Esophagus squamous epithelium (tissue), 5 donors: ENCODE measurements at regions not wholly inside any gene's neighbourhood (a gene's known extent, or its start where the extent isn't known, plus 50 kb on each side); places are given as distances from the start of the nearest gene placed in this dataset.
A peak's percentile ranks its signal among the peaks of the same experiment; 100 is the strongest.
"Not testable (repeated sequence)": the region's sequence is repeated elsewhere in the genome, so short reads cannot be mapped to it uniquely, and the experiment has no call there.

Source experiments
- DNase-seq: peaks from one replicate; lab custom pipeline; 2025; lab: John Stamatoyannopoulos, UW
- H3K27ac ChIP-seq, 4 donors: fragments of 200-600 bp; sonication (generic); one replicate each; pipeline ENCODE4 v1.5.1; 2016 to 2019; ENCODE audit warnings: mild to moderate bottlenecking in 1 of 4
- H3K27me3 ChIP-seq, 4 donors: fragments of 200-600 bp; sonication (generic); 1 replicate in 3 of 4; 2 replicates in 1 of 4; pipeline versions ENCODE4 v1.5.1 to v1.6.0; 2017 to 2021; ENCODE audit warnings: antibody characterized with exemption in 1 of 4
- H3K36me3 ChIP-seq, 3 donors: fragments of 200-600 bp; sonication (generic); one replicate each; pipeline ENCODE4 v1.5.1; 2016 to 2019
- H3K4me1 ChIP-seq, 3 donors: fragments of 200-600 bp; sonication (generic); one replicate each; pipeline ENCODE4 v1.5.1; 2017 to 2019
- H3K4me3 ChIP-seq, 4 donors: fragments of 200-600 bp; sonication (generic); 1 replicate in 3 of 4; 2 replicates in 1 of 4; pipeline ENCODE4 v1.5.1; 2016 to 2019; ENCODE audit warnings: mild to moderate bottlenecking in 2 of 4, moderate library complexity in 1 of 4
- H3K9me3 ChIP-seq, 3 donors: fragments of 200-600 bp; sonication (generic); one replicate each; pipeline ENCODE4 v1.5.1; 2016 to 2019
- POLR2A ChIP-seq, 4 donors: fragments of 450-650 bp; IDR thresholded peaks; one replicate each; pipeline ENCODE4 v1.6.1; 2017; ENCODE audit warnings: antibody characterized with exemption in 4 of 4, mild to moderate bottlenecking in 4 of 4, moderate library complexity in 3 of 4
- WGBS, 2 donors: methylation state at CpG; one replicate each; pipeline ENCODE4 v1.1.5; 2018; 5-methylcytosine and 5-hydroxymethylcytosine counted together
- intact Hi-C: fragments of 100-400 bp; cut with DNase I; formaldehyde crosslinking; loops from one replicate; pipeline ENCODE4 v1.15.0; 2022
- TF ChIP-seq, protein P1 (sequence below), 6 experiments: fragments of 450-650 bp in 4 of 6; fragments of 200-600 bp in 2 of 6; sonication (generic) in 2 of 6; IDR thresholded peaks; one replicate each; pipeline ENCODE4 v1.5.1; 2016 to 2019; ENCODE audit warnings: antibody characterized with exemption in 6 of 6, mild to moderate bottlenecking in 4 of 6, moderate library complexity in 4 of 6
- donor health status: DM: yes; HTN: yes; CAD: no.

DNA sequence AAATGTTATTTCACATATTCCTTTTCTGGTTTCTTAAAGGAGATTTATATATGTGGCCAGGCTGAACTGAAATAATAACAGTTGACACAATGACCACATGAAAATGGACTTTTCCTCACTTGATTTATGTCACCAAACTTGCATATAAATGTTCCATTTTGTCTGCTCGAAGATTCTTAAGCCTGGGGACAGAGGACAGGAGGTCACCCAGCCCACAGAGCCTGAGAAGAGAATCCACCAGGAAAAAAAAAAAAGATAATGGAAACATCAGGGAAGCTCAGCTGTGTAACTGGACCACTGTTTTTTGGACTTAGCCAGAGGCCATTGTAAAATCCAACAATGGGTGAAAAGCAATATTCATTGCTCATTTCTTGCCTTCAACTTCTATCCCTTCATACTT lies 359.0 kb upstream of the FGF16 start:
- no peak overlapping the region for H3K4me3 ChIP-seq
- no peaks in the 10 kb centered on the region for H3K36me3 ChIP-seq
- TF ChIP-seq, protein P1, sequence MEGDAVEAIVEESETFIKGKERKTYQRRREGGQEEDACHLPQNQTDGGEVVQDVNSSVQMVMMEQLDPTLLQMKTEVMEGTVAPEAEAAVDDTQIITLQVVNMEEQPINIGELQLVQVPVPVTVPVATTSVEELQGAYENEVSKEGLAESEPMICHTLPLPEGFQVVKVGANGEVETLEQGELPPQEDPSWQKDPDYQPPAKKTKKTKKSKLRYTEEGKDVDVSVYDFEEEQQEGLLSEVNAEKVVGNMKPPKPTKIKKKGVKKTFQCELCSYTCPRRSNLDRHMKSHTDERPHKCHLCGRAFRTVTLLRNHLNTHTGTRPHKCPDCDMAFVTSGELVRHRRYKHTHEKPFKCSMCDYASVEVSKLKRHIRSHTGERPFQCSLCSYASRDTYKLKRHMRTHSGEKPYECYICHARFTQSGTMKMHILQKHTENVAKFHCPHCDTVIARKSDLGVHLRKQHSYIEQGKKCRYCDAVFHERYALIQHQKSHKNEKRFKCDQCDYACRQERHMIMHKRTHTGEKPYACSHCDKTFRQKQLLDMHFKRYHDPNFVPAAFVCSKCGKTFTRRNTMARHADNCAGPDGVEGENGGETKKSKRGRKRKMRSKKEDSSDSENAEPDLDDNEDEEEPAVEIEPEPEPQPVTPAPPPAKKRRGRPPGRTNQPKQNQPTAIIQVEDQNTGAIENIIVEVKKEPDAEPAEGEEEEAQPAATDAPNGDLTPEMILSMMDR (IDR thresholded peaks at IDR 0.05) = no peak
- no peak for TF ChIP-seq POLR2A (IDR thresholded peaks at IDR 0.05)
- peak overlapping the region in 1 of 4 donors; percentile 38 for H3K27ac ChIP-seq
- H3K4me1 ChIP-seq = no peaks in the 10 kb centered on the region
- intact Hi-C loops = no loop called here
- H3K9me3 ChIP-seq = no peaks in the 10 kb centered on the region
- DNase-seq = no peak
- 0 to 13% methylated on average over 1 of the region's 1 CpG for WGBS, 2 donors
- H3K27me3 ChIP-seq = no peaks in the 10 kb centered on the region

DNA sequence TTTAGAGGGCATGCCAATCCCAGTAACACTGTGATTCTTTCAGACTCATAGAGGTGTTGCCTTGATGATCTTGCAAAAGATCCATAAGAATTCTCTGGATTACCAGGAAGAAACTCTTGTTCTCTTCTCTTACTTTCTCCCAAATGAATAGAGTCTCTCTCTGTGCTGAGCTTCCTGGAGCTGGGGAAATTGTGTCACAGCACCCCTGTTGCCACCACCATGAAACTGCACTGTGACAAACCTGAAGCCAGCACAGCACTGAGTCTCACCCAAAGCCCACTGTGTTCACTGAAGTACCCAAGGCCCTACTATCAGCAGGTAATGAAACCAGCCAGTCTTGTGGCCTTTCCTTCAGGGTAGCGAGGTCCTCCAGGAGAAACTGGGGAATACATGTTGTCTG lies 332.7 kb upstream of the FGF16 start:
- whole genome bisulfite sequencing, 2 donors = no CpG with 5 or more reads among the region's 1 CpG
- Histone ChIP-seq H3K4me1 (no peaks in the 10 kb centered on the region), H3K4me3 (no peak overlapping the region), H3K27ac (no peak overlapping the region), H3K36me3 (no peaks in the 10 kb centered on the region), H3K27me3 (no peaks in the 10 kb centered on the region), H3K9me3 (no peaks in the 10 kb centered on the region)
- TF ChIP-seq POLR2A (IDR thresholded peaks at IDR 0.05) = no peak
- TF ChIP-seq, protein P1 (IDR thresholded peaks at IDR 0.05) = no peak
- no peak for DNase-seq
- intact Hi-C loops = no loop called here

DNA sequence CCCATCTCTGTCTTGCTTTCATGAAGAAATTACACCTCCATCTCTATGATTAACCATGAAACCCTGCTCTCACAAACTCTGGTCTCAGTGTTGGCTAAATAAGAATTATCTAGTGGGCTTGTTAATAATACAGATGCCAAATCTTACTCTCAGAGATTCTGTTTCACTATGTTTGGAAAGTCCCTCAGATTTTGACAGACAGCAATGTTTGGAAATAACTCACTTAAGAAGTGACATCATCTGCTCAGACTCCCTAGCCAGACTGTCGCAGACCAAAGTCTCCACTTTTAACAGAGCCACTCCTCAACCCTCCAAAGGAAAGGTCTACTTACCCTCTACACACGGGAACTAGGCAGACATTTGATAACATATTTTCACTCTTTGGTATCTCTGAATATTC lies 328.5 kb upstream of the FGF16 start:
- no peak for DNase-seq
- TF ChIP-seq, protein P1 (IDR thresholded peaks at IDR 0.05) = no peak
- TF ChIP-seq POLR2A (IDR thresholded peaks at IDR 0.05) = no peak
- intact Hi-C loops = no loop called here
- WGBS, 2 donors = 38 to 100% methylated on average over 1 to 2 of the region's 2 CpGs
- Histone ChIP-seq H3K27me3 (no peaks in the 10 kb centered on the region), H3K4me1 (no peaks in the 10 kb centered on the region), H3K4me3 (no peak overlapping the region), H3K36me3 (no peaks in the 10 kb centered on the region), H3K9me3 (no peaks in the 10 kb centered on the region), H3K27ac (no peak overlapping the region)

DNA sequence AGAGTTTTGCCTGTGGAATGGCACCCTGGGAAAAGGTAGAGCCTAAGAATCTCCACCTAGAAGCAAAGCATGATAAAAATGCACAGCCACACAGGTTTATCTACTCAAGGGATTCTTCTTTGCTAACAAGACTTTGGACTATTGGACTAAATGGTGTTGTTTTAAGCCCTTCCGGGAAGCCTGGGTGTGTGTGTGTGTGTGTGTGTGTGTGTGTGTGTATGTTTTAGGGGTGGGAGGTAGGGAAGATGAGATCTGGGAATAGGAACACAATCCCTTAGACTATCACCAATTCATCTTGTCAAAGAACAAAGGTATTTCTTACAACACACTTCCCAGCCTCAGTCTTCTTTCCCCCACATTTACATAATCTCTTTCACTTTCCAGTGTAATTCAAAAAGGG lies 327.5 kb upstream of the FGF16 start:
- WGBS, 2 donors = 55 to 100% methylated on average over 1 of the region's 1 CpG
- Histone ChIP-seq H3K9me3 (no peaks in the 10 kb centered on the region), H3K27me3 (no peaks in the 10 kb centered on the region), H3K27ac (no peak overlapping the region), H3K36me3 (no peaks in the 10 kb centered on the region), H3K4me1 (no peaks in the 10 kb centered on the region), H3K4me3 (no peak overlapping the region)
- DNase-seq = no peak
- intact Hi-C loops = no loop called here
- TF ChIP-seq POLR2A (IDR thresholded peaks at IDR 0.05) = no peak
- TF ChIP-seq, protein P1 (IDR thresholded peaks at IDR 0.05) = no peak

DNA sequence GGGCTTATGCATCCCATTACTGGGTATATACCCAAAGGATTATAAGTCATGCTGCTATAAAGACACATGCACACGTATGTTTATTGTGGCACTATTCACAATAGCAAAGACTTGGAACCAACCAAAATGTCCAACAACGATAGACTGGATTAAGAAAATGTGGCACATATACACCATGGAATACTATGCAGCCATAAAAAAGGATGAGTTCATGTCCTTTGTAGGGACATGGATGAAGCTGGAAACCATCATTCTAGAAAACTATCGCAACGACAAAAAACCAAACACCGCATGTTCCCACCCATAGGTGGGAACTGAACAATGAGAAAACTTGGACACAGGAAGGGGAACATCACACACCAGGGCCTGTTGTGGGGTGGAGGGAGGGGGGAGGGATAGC lies 323.3 kb upstream of the FGF16 start:
- intact Hi-C loops, H3K36me3 ChIP-seq, H3K27me3 ChIP-seq, H3K9me3 ChIP-seq, DNase-seq, H3K4me3 ChIP-seq, H3K4me1 ChIP-seq, H3K27ac ChIP-seq: not testable (repeated sequence)
- WGBS, 2 donors = 82 to 90% methylated on average over 4 to 5 of the region's 5 CpGs

DNA sequence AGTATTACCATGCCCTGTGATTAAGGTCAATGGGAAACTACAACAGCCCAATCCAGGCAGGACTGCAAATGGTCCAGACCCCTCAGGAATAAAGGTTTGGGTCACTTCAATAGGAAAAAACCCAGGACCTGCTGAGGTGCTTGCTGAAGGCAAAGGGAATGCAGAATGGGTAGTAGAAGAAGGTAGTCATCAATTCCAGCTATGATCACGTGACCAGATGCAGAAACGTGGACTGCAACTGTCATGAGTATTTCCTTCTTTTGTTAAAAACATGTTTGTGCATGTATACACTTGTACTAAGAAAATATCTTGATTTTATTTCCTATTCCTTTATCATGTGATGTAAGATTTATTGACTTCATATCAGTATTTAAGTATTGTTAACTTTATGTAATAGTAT lies 319.6 kb upstream of the FGF16 start:
- intact Hi-C loops, H3K9me3 ChIP-seq, H3K36me3 ChIP-seq, H3K4me1 ChIP-seq, DNase-seq, H3K4me3 ChIP-seq, H3K27ac ChIP-seq, H3K27me3 ChIP-seq: not testable (repeated sequence)
- WGBS, 2 donors = 24 to 33% methylated on average over 2 of the region's 2 CpGs
